ENCODE measurements at regions not wholly inside any gene's neighbourhood (a gene's known extent, or its start where the extent isn't known, plus 50 kb on each side); places are given as distances from the start of the nearest gene placed in this dataset.
"Not testable (repeated sequence)": the region's sequence is repeated elsewhere in the genome, so short reads cannot be mapped to it uniquely, and the experiment has no call there.

DNA sequence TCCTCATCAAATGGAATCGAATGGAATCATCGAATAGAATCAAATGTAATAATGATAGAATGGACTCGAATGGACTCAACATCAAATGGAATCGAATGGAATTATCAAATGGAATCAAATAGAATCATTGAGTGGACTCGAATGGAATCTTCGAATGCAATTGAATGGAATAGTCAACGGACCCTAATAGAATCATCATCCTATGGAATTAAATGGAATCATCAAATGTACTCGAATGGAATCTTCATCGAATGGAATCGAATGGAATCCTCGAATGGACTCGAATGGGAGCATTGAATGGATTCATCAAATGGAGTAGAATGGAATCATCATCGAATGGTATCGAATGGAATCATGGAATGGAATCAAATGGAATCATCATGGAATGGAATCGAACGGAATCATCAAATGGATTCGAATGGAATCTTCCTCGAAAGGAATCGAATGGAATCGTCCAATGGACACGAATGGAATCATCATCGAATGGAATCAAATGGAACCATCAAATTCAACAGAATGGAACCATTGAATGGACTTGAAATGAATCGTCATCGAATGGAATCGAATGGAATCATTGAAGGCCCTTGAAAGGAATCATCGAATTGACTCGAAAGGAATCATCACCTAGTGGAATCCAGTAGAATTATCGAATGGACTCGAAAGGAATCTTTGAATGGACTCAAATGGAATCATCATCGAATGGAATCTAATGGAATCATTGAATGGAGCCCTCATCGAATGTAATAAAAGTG lies 224.9 kb downstream of the SHCBP1 start:
- TF ChIP-seq, protein P1, sequence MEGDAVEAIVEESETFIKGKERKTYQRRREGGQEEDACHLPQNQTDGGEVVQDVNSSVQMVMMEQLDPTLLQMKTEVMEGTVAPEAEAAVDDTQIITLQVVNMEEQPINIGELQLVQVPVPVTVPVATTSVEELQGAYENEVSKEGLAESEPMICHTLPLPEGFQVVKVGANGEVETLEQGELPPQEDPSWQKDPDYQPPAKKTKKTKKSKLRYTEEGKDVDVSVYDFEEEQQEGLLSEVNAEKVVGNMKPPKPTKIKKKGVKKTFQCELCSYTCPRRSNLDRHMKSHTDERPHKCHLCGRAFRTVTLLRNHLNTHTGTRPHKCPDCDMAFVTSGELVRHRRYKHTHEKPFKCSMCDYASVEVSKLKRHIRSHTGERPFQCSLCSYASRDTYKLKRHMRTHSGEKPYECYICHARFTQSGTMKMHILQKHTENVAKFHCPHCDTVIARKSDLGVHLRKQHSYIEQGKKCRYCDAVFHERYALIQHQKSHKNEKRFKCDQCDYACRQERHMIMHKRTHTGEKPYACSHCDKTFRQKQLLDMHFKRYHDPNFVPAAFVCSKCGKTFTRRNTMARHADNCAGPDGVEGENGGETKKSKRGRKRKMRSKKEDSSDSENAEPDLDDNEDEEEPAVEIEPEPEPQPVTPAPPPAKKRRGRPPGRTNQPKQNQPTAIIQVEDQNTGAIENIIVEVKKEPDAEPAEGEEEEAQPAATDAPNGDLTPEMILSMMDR (IDR thresholded peaks at IDR 0.05), result not testable (repeated sequence)
- not testable (repeated sequence) for TF ChIP-seq EP300, POLR2A (IDR thresholded peaks at IDR 0.05)
